Vagina (tissue), 2 donors: ENCODE measurements at regions not wholly inside any gene's neighbourhood (a gene's known extent, or its start where the extent isn't known, plus 50 kb on each side); places are given as distances from the start of the nearest gene placed in this dataset.

Experiments used
- DNase-seq, 2 donors: peaks; one replicate each; pipeline ENCODE4 v3.0.0-alpha.2; 2017; ENCODE audit errors: extremely low spot score in 2 of 2
- H3K27ac ChIP-seq: fragments of 200-600 bp; sonication (generic); one replicate; pipeline ENCODE4 v1.5.1; 2019
- H3K27me3 ChIP-seq: fragments of 200-600 bp; sonication (generic); one replicate; pipeline ENCODE4 v1.5.1; 2019
- H3K36me3 ChIP-seq, 2 donors: fragments of 200-600 bp; sonication (generic); one replicate each; pipeline ENCODE4 v1.5.1; 2017 to 2019
- H3K4me1 ChIP-seq: fragments of 200-600 bp; sonication (generic); one replicate; pipeline ENCODE4 v1.5.1; 2019
- H3K4me3 ChIP-seq, 2 donors: fragments of 200-600 bp; sonication (generic); 1 replicate in 1 of 2; 2 replicates in 1 of 2; pipeline ENCODE4 v1.5.1; 2016 to 2019
- H3K9me3 ChIP-seq: fragments of 200-600 bp; sonication (generic); one replicate; pipeline ENCODE4 v1.5.1; 2019
- CTCF ChIP-seq, 3 experiments: fragments of 450-650 bp in 2 of 3; fragments of 200-600 bp in 1 of 3; sonication (generic) in 1 of 3; IDR thresholded peaks; one replicate each; pipeline ENCODE4 v1.5.1; 2017 to 2019; ENCODE audit warnings: antibody characterized with exemption in 3 of 3, mild to moderate bottlenecking in 2 of 3, moderate library complexity in 2 of 3
- POLR2A ChIP-seq, 2 donors: fragments of 450-650 bp; IDR thresholded peaks; one replicate each; pipeline ENCODE4 v1.6.1; 2017; ENCODE audit warnings: antibody characterized with exemption in 2 of 2, mild to moderate bottlenecking in 2 of 2, moderate library complexity in 2 of 2
- POLR2AphosphoS5 ChIP-seq, 2 donors: sonication (generic); formaldehyde crosslinking; IDR thresholded peaks; one replicate each; pipeline ENCODE4 v1.9.0; 2017; ENCODE audit warnings: antibody characterized with exemption in 2 of 2, mild to moderate bottlenecking in 2 of 2, low read depth in 1 of 2; ENCODE audit not compliant: insufficient read depth in 1 of 2
- intact Hi-C: fragments of 100-400 bp; cut with DNase I; formaldehyde crosslinking; loops from one replicate; pipeline ENCODE4 v1.15.1; 2023

GRCh38 chr5:125421006-125421405 lies 674.6 kb upstream of the ZNF608 start:
- H3K4me1 ChIP-seq = no peaks in the 10 kb centered on the region
- TF ChIP-seq POLR2AphosphoS5 (IDR thresholded peaks at IDR 0.05; ENCODE audit: insufficient read depth in 1 of 2, low read depth in 1 of 2) (no peak), CTCF (IDR thresholded peaks at IDR 0.05) (no peak), POLR2A (IDR thresholded peaks at IDR 0.05) (no peak)
- no peaks in the 10 kb centered on the region for H3K27me3 ChIP-seq
- H3K4me3 ChIP-seq = no peak overlapping the region
- no peak overlapping the region for H3K27ac ChIP-seq
- intact Hi-C loops = no loop called here
- DNase-seq = no peak
- H3K9me3 ChIP-seq = no peaks in the 10 kb centered on the region
- no peaks in the 10 kb centered on the region for H3K36me3 ChIP-seq

- no peaks in the 10 kb centered on the region for H3K4me1 ChIP-seq
- no peaks in the 10 kb centered on the region for H3K27me3 ChIP-seq
- no peak for DNase-seq
- TF ChIP-seq POLR2A (IDR thresholded peaks at IDR 0.05) (no peak), POLR2AphosphoS5 (IDR thresholded peaks at IDR 0.05; ENCODE audit: insufficient read depth in 1 of 2, low read depth in 1 of 2) (no peak), CTCF (IDR thresholded peaks at IDR 0.05) (no peak)
- no peaks in the 10 kb centered on the region for H3K36me3 ChIP-seq
- intact Hi-C loops = no loop called here
- no peak overlapping the region for H3K27ac ChIP-seq
- no peaks in the 10 kb centered on the region for H3K9me3 ChIP-seq
- no peak overlapping the region for H3K4me3 ChIP-seq
Observed at GRCh38 chr5:125422342-125422741, 675.9 kb upstream of the ZNF608 start.

- no peak for DNase-seq
- H3K4me3 ChIP-seq = no peak overlapping the region
- no peaks in the 10 kb centered on the region for H3K9me3 ChIP-seq
- no peaks in the 10 kb centered on the region for H3K27me3 ChIP-seq
- TF ChIP-seq CTCF (IDR thresholded peaks at IDR 0.05) = no peak
- TF ChIP-seq POLR2A (IDR thresholded peaks at IDR 0.05) = no peak
- intact Hi-C loops = no loop called here
- no peak overlapping the region for H3K27ac ChIP-seq
- H3K36me3 ChIP-seq = no peaks in the 10 kb centered on the region
- no peaks in the 10 kb centered on the region for H3K4me1 ChIP-seq
Observed at GRCh38 chr5:125424402-125425141, 678.1 kb upstream of the ZNF608 start.

- Histone ChIP-seq H3K9me3 (no peaks in the 10 kb centered on the region), H3K27ac (no peak overlapping the region), H3K4me1 (no peaks in the 10 kb centered on the region), H3K4me3 (no peak overlapping the region), H3K27me3 (no peaks in the 10 kb centered on the region), H3K36me3 (no peaks in the 10 kb centered on the region)
- intact Hi-C loops = no loop called here
- TF ChIP-seq CTCF (IDR thresholded peaks at IDR 0.05) (no peak), POLR2AphosphoS5 (IDR thresholded peaks at IDR 0.05; ENCODE audit: insufficient read depth in 1 of 2, low read depth in 1 of 2) (no peak), POLR2A (IDR thresholded peaks at IDR 0.05) (no peak)
- DNase-seq = no peak
Observed at GRCh38 chr5:125429498-125429897, 683.1 kb upstream of the ZNF608 start.

- intact Hi-C loops = no loop called here
- H3K4me3 ChIP-seq = no peak overlapping the region
- no peak overlapping the region for H3K27ac ChIP-seq
- no peak for DNase-seq
- TF ChIP-seq CTCF (IDR thresholded peaks at IDR 0.05) = no peak
- no peak for TF ChIP-seq POLR2AphosphoS5 (IDR thresholded peaks at IDR 0.05; ENCODE audit: insufficient read depth in 1 of 2, low read depth in 1 of 2)
- no peak for TF ChIP-seq POLR2A (IDR thresholded peaks at IDR 0.05)
- H3K4me1 ChIP-seq = no peaks in the 10 kb centered on the region
- H3K27me3 ChIP-seq = no peaks in the 10 kb centered on the region
- no peaks in the 10 kb centered on the region for H3K36me3 ChIP-seq
- H3K9me3 ChIP-seq = no peaks in the 10 kb centered on the region
Observed at GRCh38 chr5:125433457-125433856, 687.0 kb upstream of the ZNF608 start.
